Small intestine (tissue), 7 donors: ENCODE measurements at regions not wholly inside any gene's neighbourhood (a gene's known extent, or its start where the extent isn't known, plus 50 kb on each side); places are given as distances from the start of the nearest gene placed in this dataset.

Experiments used
- DNase-seq, 2 donors: peaks; one replicate each; pipeline versions ENCODE4 v3.0.0 to v3.0.0-alpha.2; 2013
- FAIRE-seq: peaks from 2 replicates; lab custom pipeline; 2012; peaks lifted over from hg19 to GRCh38; lab: Jason Lieb, UNC
- H3K27ac ChIP-seq, 3 donors: one replicate each; pipeline ENCODE4 v1.5.1; 2013; ENCODE audit warnings: low read length in 2 of 3, mild to moderate bottlenecking in 2 of 3, control low read depth in 1 of 3, inconsistent platforms in 1 of 3, low read depth in 1 of 3, moderate library complexity in 1 of 3
- H3K27me3 ChIP-seq, 3 donors: one replicate each; pipeline ENCODE4 v1.6.1; 2013; ENCODE audit warnings: low read length in 3 of 3, inconsistent platforms in 1 of 3; ENCODE audit not compliant: control insufficient read depth in 3 of 3, insufficient read depth in 3 of 3
- H3K36me3 ChIP-seq, 3 donors: one replicate each; pipeline ENCODE4 v1.6.1; 2013; ENCODE audit warnings: low read length in 3 of 3, inconsistent platforms in 1 of 3, low read depth in 1 of 3, mild to moderate bottlenecking in 1 of 3, moderate library complexity in 1 of 3; ENCODE audit not compliant: control insufficient read depth in 3 of 3, insufficient read depth in 2 of 3
- H3K4me1 ChIP-seq, 3 donors: one replicate each; pipeline ENCODE4 v1.6.1; 2013; ENCODE audit warnings: low read length in 2 of 3, inconsistent platforms in 1 of 3, low read depth in 1 of 3, mild to moderate bottlenecking in 1 of 3, moderate library complexity in 1 of 3; ENCODE audit not compliant: control insufficient read depth in 3 of 3, insufficient read depth in 2 of 3
- H3K4me3 ChIP-seq, 3 donors: one replicate each; pipeline ENCODE4 v1.5.1; 2013; ENCODE audit warnings: low read length in 3 of 3, control low read depth in 1 of 3, inconsistent platforms in 1 of 3, low read depth in 1 of 3, mild to moderate bottlenecking in 1 of 3, moderate library complexity in 1 of 3
- H3K9me3 ChIP-seq, 2 donors: one replicate each; pipeline ENCODE4 v1.6.1; 2013; ENCODE audit warnings: low read depth in 1 of 2, low read length in 1 of 2; ENCODE audit not compliant: control insufficient read depth in 2 of 2, insufficient read depth in 1 of 2
- WGBS, 3 donors: extraction: QIAGEN DNeasy Blood & Tissue Kit; methylation state at CpG; one replicate each; pipeline ENCODE4 v1.1.7; 2013; 5-methylcytosine and 5-hydroxymethylcytosine counted together
- donor health status: healthy with polysubstance abuse.
- donor health status: control.
- donor health status: control.
- donor health status: Bipolar disorder and iron deficiency.
- donor health status: healthy.

GRCh38 chr12:92268946-92269345 is 123.3 kb upstream of the BTG1 start:
- peak in 1 of 2 donors; percentile 50 for DNase-seq
- Histone ChIP-seq H3K27ac (no peak overlapping the region), H3K9me3 (no peaks in the 10 kb centered on the region), H3K4me3 (no peak overlapping the region), H3K4me1 (no peaks in the 10 kb centered on the region), H3K27me3 (no peaks in the 10 kb centered on the region), H3K36me3 (no peaks in the 10 kb centered on the region)
- FAIRE-seq, result no peak

DNA sequence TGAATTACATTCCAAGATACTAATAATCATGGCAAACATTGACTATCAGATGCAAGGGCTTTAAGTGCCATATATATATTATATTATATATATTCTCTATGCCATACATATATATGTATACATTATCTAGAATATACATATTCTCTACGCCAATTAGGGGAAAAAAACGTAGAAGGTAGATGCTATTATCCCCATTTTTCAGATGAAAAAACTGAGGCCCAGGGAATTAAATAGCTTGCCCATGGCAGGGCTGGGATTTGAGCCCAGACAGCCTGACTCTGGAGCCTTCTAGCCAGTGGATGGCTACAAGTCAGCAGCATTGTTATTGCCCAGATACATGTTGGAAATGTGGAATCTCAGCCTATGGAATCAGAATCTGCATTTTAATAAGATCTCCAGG is 116.0 kb upstream of the BTG1 start:
- no peaks in the 10 kb centered on the region for H3K4me1 ChIP-seq
- no peak overlapping the region for H3K27ac ChIP-seq
- no peaks in the 10 kb centered on the region for H3K27me3 ChIP-seq
- DNase-seq (no peak), FAIRE-seq (no peak)
- H3K9me3 ChIP-seq, result no peaks in the 10 kb centered on the region
- H3K4me3 ChIP-seq, result no peak overlapping the region
- 91 to 94% (median 92%) methylated on average over 2 of the region's 2 CpGs for WGBS, 3 donors
- H3K36me3 ChIP-seq, result no peaks in the 10 kb centered on the region

DNA sequence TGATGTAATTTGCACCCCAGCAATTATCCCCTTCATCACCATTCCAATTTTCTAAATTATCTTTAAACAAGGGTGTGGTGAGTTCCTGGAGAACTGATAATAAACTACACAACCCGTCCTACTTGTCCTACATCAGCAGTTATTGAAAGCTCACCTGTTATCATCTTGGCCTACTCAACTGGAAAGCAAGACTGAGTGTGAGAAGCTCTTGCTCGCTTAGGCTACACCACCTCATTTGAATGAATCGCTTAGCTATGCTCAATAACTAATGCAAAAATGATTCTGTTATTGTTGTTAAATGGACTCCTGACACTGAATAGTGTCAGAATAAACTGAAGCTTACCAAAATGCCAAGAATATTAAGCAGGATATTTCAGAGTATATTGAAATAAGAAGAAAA is 115.4 kb upstream of the BTG1 start:
- DNase-seq (no peak), FAIRE-seq (no peak)
- Histone ChIP-seq H3K27ac (no peak overlapping the region), H3K36me3 (no peaks in the 10 kb centered on the region), H3K9me3 (no peaks in the 10 kb centered on the region), H3K4me3 (no peak overlapping the region), H3K4me1 (no peaks in the 10 kb centered on the region), H3K27me3 (no peaks in the 10 kb centered on the region)
- WGBS, 3 donors, result 68 to 76% (median 72%) methylated on average over 3 of the region's 3 CpGs

- DNase-seq (no peak), FAIRE-seq (no peak)
- Histone ChIP-seq H3K27me3 (no peaks in the 10 kb centered on the region), H3K27ac (no peak overlapping the region), H3K4me1 (no peaks in the 10 kb centered on the region), H3K4me3 (no peak overlapping the region), H3K36me3 (no peaks in the 10 kb centered on the region), H3K9me3 (no peaks in the 10 kb centered on the region)
- 93 to 99% (median 98%) methylated on average over 2 of the region's 2 CpGs for WGBS, 3 donors
These were observed 114.1 kb upstream of the BTG1 start for GRCh38 chr12:92259696-92260251.

- no peaks in the 10 kb centered on the region for H3K4me1 ChIP-seq
- 89 to 93% (median 93%) methylated on average over 1 of the region's 1 CpG for WGBS, 3 donors
- H3K9me3 ChIP-seq, result no peaks in the 10 kb centered on the region
- FAIRE-seq, result peak; percentile 15
- no peak overlapping the region for H3K27ac ChIP-seq
- no peak for DNase-seq
- no peaks in the 10 kb centered on the region for H3K27me3 ChIP-seq
- no peak overlapping the region for H3K4me3 ChIP-seq
- H3K36me3 ChIP-seq, result no peaks in the 10 kb centered on the region
These were observed 113.6 kb upstream of the BTG1 start for GRCh38 chr12:92259291-92259690.

- H3K9me3 ChIP-seq, result no peaks in the 10 kb centered on the region
- H3K36me3 ChIP-seq, result no peaks in the 10 kb centered on the region
- DNase-seq, result no peak
- H3K4me3 ChIP-seq, result no peak overlapping the region
- no peak overlapping the region for H3K27ac ChIP-seq
- no peaks in the 10 kb centered on the region for H3K4me1 ChIP-seq
- no peak for FAIRE-seq
- H3K27me3 ChIP-seq, result no peaks in the 10 kb centered on the region
These were observed 111.6 kb upstream of the BTG1 start for GRCh38 chr12:92257261-92257660.

DNA sequence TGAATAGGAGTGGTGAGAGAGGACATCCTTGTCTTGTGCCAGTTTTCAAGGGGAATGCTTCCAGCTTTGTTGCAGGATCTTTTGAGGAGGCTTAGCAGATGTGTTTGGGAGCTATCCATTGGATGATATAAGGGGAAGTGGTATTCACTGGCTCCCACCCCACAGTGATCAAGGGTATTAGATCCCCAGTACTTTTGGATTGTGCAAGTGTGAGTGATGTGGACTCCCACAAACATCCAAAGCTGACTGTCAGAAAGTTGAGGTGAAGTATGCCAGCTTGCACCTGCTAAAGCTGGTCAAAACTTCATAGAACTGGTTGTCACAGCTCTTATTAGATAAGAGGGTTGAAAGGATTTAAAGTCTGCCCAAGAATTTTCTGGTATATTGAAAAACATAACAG is 110.1 kb upstream of the BTG1 start:
- FAIRE-seq, result no peak
- Histone ChIP-seq H3K27me3 (no peaks in the 10 kb centered on the region), H3K27ac (no peak overlapping the region), H3K9me3 (no peaks in the 10 kb centered on the region), H3K4me3 (no peak overlapping the region), H3K4me1 (no peaks in the 10 kb centered on the region), H3K36me3 (no peaks in the 10 kb centered on the region)
- DNase-seq, result no peak

- Histone ChIP-seq H3K36me3 (no peaks in the 10 kb centered on the region), H3K9me3 (no peaks in the 10 kb centered on the region), H3K4me3 (no peak overlapping the region), H3K27ac (no peak overlapping the region), H3K27me3 (no peaks in the 10 kb centered on the region), H3K4me1 (no peaks in the 10 kb centered on the region)
- FAIRE-seq (no peak), DNase-seq (no peak)
These were observed 107.7 kb upstream of the BTG1 start for GRCh38 chr12:92253301-92253700.

DNA sequence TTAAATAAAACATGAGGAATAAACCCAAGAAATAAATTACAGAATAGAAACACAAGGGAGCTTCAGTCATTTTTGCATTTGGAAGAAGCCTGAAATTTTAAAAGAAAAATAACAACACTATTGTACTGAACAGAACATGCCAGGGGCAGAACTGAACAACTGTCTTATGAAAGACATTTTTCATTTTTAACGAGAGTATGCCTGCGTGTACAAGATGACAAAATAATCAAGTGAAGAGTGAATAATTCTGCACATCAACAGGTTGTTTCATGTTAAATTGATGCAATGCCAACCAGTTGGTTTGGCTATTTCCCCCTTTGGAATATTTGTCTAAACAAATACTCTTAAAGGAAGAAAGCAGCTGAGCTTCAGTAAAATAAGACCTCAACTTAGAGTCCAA is 103.3 kb upstream of the BTG1 start:
- no peak overlapping the region for H3K4me3 ChIP-seq
- H3K27me3 ChIP-seq, result no peaks in the 10 kb centered on the region
- no peaks in the 10 kb centered on the region for H3K9me3 ChIP-seq
- no peaks in the 10 kb centered on the region for H3K4me1 ChIP-seq
- no peaks in the 10 kb centered on the region for H3K36me3 ChIP-seq
- no peak for FAIRE-seq
- no peak overlapping the region for H3K27ac ChIP-seq
- no peak for DNase-seq
- WGBS, 3 donors, result 90 to 93% (median 91%) methylated on average over 2 of the region's 2 CpGs
